ENCODE measurements at regions not wholly inside any gene's neighbourhood (a gene's known extent, or its start where the extent isn't known, plus 50 kb on each side); places are given as distances from the start of the nearest gene placed in this dataset.

GRCh38 chr14:105897725-105898113, 371.3 kb downstream of the TMEM121 start:
- no peak overlapping the region for H3K9ac ChIP-seq (ENCODE audit: insufficient read depth, low read length)
- H3K79me2 ChIP-seq (ENCODE audit: control insufficient read depth, insufficient read depth, low read length) = no peaks in the 10 kb centered on the region
- H3K9me3 ChIP-seq (ENCODE audit: control insufficient read depth, insufficient read depth, low read depth, low read length) = no peaks in the 10 kb centered on the region
- H2AFZ ChIP-seq (ENCODE audit: low read length) = no peak overlapping the region
- no peaks in the 10 kb centered on the region for H3K36me3 ChIP-seq (ENCODE audit: control insufficient read depth, insufficient read depth, low read length)
- H3K27me3 ChIP-seq (ENCODE audit: control insufficient read depth, insufficient read depth, low read length) = no peaks in the 10 kb centered on the region
- H3K4me2 ChIP-seq (ENCODE audit: extremely low read depth, insufficient read depth, low read length) = no peak overlapping the region
- H4K20me1 ChIP-seq (ENCODE audit: control insufficient read depth, extremely low read depth, insufficient read depth, low read length) = no peaks in the 10 kb centered on the region
- no peak overlapping the region for H3K27ac ChIP-seq (ENCODE audit: insufficient read depth, low read length)
- no peaks in the 10 kb centered on the region for H3K4me1 ChIP-seq (ENCODE audit: control insufficient read depth, extremely low read depth, insufficient read depth, low read length)
- DNase-seq (ENCODE audit: low read depth in 2 of 2) = no peak
- TF ChIP-seq CTCF (conservative IDR thresholded peaks at IDR 0.05 in 1 of 2, IDR thresholded peaks at IDR 0.05 in 1 of 2; ENCODE audit: low read depth in 1 of 2, low read length in 2 of 2) (no peak), EZH2 (IDR thresholded peaks at IDR 0.05; ENCODE audit: low read length, missing control alignments) (no peak)
- H3K4me3 ChIP-seq (replicated peaks in 1 of 4; ENCODE audit: control extremely low read depth in 1 of 4, insufficient read depth in 1 of 4, low read depth in 3 of 4, low read length in 4 of 4) = no peak overlapping the region

GRCh38 chr14:105898482-105899010, 372.2 kb downstream of the TMEM121 start:
- Histone ChIP-seq H3K4me2 (ENCODE audit: extremely low read depth, insufficient read depth, low read length) (no peak overlapping the region), H3K9me3 (ENCODE audit: control insufficient read depth, insufficient read depth, low read depth, low read length) (no peaks in the 10 kb centered on the region), H3K4me3 (replicated peaks in 1 of 4; ENCODE audit: control extremely low read depth in 1 of 4, insufficient read depth in 1 of 4, low read depth in 3 of 4, low read length in 4 of 4) (no peak overlapping the region), H4K20me1 (ENCODE audit: control insufficient read depth, extremely low read depth, insufficient read depth, low read length) (no peaks in the 10 kb centered on the region), H3K79me2 (ENCODE audit: control insufficient read depth, insufficient read depth, low read length) (no peaks in the 10 kb centered on the region), H3K9ac (ENCODE audit: insufficient read depth, low read length) (no peak overlapping the region), H3K27me3 (ENCODE audit: control insufficient read depth, insufficient read depth, low read length) (no peaks in the 10 kb centered on the region), H3K36me3 (ENCODE audit: control insufficient read depth, insufficient read depth, low read length) (no peaks in the 10 kb centered on the region), H3K4me1 (ENCODE audit: control insufficient read depth, extremely low read depth, insufficient read depth, low read length) (no peaks in the 10 kb centered on the region), H3K27ac (ENCODE audit: insufficient read depth, low read length) (no peak overlapping the region), H2AFZ (ENCODE audit: low read length) (no peak overlapping the region)
- DNase-seq (ENCODE audit: low read depth in 2 of 2) = no peak
- TF ChIP-seq CTCF (conservative IDR thresholded peaks at IDR 0.05 in 1 of 2, IDR thresholded peaks at IDR 0.05 in 1 of 2; ENCODE audit: low read depth in 1 of 2, low read length in 2 of 2) (no peak), EZH2 (IDR thresholded peaks at IDR 0.05; ENCODE audit: low read length, missing control alignments) (no peak)

GRCh38 chr14:105899071-105899641, 372.8 kb downstream of the TMEM121 start:
- Histone ChIP-seq H3K79me2 (ENCODE audit: control insufficient read depth, insufficient read depth, low read length) (no peaks in the 10 kb centered on the region), H4K20me1 (ENCODE audit: control insufficient read depth, extremely low read depth, insufficient read depth, low read length) (no peaks in the 10 kb centered on the region), H3K27ac (ENCODE audit: insufficient read depth, low read length) (no peak overlapping the region), H3K4me2 (ENCODE audit: extremely low read depth, insufficient read depth, low read length) (no peak overlapping the region), H3K36me3 (ENCODE audit: control insufficient read depth, insufficient read depth, low read length) (no peaks in the 10 kb centered on the region), H3K4me3 (replicated peaks in 1 of 4; ENCODE audit: control extremely low read depth in 1 of 4, insufficient read depth in 1 of 4, low read depth in 3 of 4, low read length in 4 of 4) (no peak overlapping the region), H3K27me3 (ENCODE audit: control insufficient read depth, insufficient read depth, low read length) (no peaks in the 10 kb centered on the region), H3K9me3 (ENCODE audit: control insufficient read depth, insufficient read depth, low read depth, low read length) (no peaks in the 10 kb centered on the region), H3K9ac (ENCODE audit: insufficient read depth, low read length) (no peak overlapping the region), H3K4me1 (ENCODE audit: control insufficient read depth, extremely low read depth, insufficient read depth, low read length) (no peaks in the 10 kb centered on the region), H2AFZ (ENCODE audit: low read length) (no peak overlapping the region)
- DNase-seq (ENCODE audit: low read depth in 2 of 2) = no peak
- TF ChIP-seq EZH2 (IDR thresholded peaks at IDR 0.05; ENCODE audit: low read length, missing control alignments) = no peak
- TF ChIP-seq CTCF (conservative IDR thresholded peaks at IDR 0.05 in 1 of 2, IDR thresholded peaks at IDR 0.05 in 1 of 2; ENCODE audit: low read depth in 1 of 2, low read length in 2 of 2) = no peak
